Lower leg skin (tissue), 3 donors: ENCODE measurements at regions not wholly inside any gene's neighbourhood (a gene's known extent, or its start where the extent isn't known, plus 50 kb on each side); places are given as distances from the start of the nearest gene placed in this dataset.

Source experiments
- CTCF ChIP-seq, 3 donors: fragments of 450-650 bp; IDR thresholded peaks; one replicate each; pipeline ENCODE4 v1.5.1; 2016; ENCODE audit warnings: antibody characterized with exemption in 3 of 3, mild to moderate bottlenecking in 3 of 3, moderate library complexity in 2 of 3
- POLR2A ChIP-seq, 2 donors: fragments of 450-650 bp; IDR thresholded peaks; one replicate each; pipeline ENCODE4 v1.6.1; 2016 to 2017; ENCODE audit warnings: antibody characterized with exemption in 2 of 2, mild to moderate bottlenecking in 1 of 2, moderate library complexity in 1 of 2

DNA sequence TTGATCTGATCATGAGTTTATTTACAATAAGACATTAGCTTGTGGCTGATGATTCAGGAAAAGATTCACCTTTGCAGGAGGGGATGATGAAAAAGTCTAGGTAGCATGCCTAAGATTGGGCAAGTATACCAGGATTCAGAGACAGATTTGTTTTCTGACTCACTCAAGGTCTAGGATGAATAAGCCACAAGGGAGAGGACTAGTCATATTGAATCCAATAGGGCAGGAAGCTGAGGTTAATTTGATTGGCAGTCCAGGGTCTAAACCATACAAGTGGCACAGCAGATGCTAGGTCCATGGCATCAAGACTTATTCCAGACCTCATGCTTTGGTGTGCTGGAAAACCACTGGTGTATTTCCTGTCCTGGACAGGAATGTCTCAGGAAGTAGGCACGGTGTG, 1133.4 kb downstream of the XPNPEP1 start:
- TF ChIP-seq POLR2A (IDR thresholded peaks at IDR 0.05), result no peak
- TF ChIP-seq CTCF (IDR thresholded peaks at IDR 0.05), result no peak
